IPS-18a (cell line): ENCODE measurements at regions not wholly inside any gene's neighbourhood (a gene's known extent, or its start where the extent isn't known, plus 50 kb on each side); places are given as distances from the start of the nearest gene placed in this dataset.

ENCODE experiments used
- H3K27ac ChIP-seq: one replicate; pipeline ENCODE4 v1.5.1; 2013; ENCODE audit warnings: low read length
- H3K27me3 ChIP-seq: one replicate; pipeline ENCODE4 v1.6.1; 2013; ENCODE audit warnings: mild to moderate bottlenecking, low read length; ENCODE audit not compliant: control insufficient read depth, insufficient read depth
- H3K36me3 ChIP-seq: one replicate; pipeline ENCODE4 v1.6.1; 2013; ENCODE audit warnings: low read depth, low read length; ENCODE audit not compliant: control insufficient read depth
- H3K4me1 ChIP-seq: one replicate; pipeline ENCODE4 v1.6.1; 2013; ENCODE audit warnings: low read depth, low read length; ENCODE audit not compliant: control insufficient read depth
- H3K4me3 ChIP-seq: one replicate; pipeline ENCODE4 v1.5.1; 2013; ENCODE audit warnings: low read length
- H3K9ac ChIP-seq: one replicate; pipeline ENCODE4 v1.6.1; 2013; ENCODE audit warnings: mild to moderate bottlenecking, low read length, moderate library complexity
- H3K9me3 ChIP-seq: one replicate; pipeline ENCODE4 v1.6.1; 2013; ENCODE audit warnings: low read depth, low read length; ENCODE audit not compliant: control insufficient read depth

DNA sequence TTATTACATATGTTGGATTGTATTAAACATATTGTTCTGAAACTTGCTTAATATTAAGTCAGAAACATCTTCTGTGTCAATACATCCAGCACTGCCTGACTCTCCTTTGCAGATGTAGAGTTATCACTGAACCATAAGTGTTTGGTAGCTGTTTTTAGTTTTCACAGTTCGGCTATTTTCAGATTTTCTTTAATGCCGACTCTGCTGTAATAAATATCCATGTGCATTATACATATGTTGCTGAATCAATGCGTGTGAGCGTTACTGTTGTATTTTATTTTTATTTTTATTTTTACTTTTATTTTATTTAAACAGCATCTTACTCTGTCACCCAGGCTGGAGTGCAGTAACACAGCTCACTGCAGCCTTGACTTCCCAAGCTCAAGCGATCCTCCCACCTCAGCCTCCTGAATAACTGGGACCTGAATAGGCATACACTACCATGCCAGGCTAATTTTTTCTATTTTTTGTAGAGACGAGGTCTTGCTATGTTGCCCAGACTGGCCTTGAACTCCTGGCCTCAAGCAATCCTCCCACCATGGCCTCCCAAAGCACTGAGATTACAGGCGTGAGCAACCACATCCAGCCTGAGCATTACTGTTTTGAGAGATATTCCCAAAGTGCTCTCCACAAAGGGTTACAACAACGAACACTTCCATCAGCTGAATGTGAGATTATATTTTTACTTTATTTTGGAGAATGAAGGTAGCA, 50.7 kb upstream of the NOCT start:
- no peaks in the 10 kb centered on the region for H3K4me1 ChIP-seq
- H3K27me3 ChIP-seq = no peaks in the 10 kb centered on the region
- no peaks in the 10 kb centered on the region for H3K9me3 ChIP-seq
- no peak overlapping the region for H3K9ac ChIP-seq
- H3K4me3 ChIP-seq = no peak overlapping the region
- H3K36me3 ChIP-seq = no peaks in the 10 kb centered on the region
- no peak overlapping the region for H3K27ac ChIP-seq

DNA sequence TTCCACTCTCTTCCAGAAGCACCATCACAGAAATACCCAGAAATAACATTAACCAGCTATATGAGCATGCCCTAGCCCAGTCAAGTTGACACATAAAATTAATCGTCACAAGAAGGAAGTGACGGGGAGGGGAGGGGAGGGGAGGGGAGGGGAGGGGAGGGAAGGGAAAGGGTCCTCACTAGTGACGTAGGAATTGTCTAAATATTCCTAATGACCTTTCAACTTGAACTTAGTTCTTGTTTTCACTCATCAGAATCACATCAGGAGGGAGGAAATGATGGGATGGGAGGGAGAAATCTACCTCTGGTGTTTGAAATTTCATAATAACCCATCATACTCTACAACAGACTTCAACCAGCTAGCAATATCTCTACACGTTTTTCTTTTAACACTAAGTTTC, 52.2 kb upstream of the NOCT start:
- no peaks in the 10 kb centered on the region for H3K27me3 ChIP-seq
- no peak overlapping the region for H3K4me3 ChIP-seq
- no peaks in the 10 kb centered on the region for H3K9me3 ChIP-seq
- no peak overlapping the region for H3K27ac ChIP-seq
- no peak overlapping the region for H3K9ac ChIP-seq
- H3K36me3 ChIP-seq = no peaks in the 10 kb centered on the region
- H3K4me1 ChIP-seq = no peaks in the 10 kb centered on the region

DNA sequence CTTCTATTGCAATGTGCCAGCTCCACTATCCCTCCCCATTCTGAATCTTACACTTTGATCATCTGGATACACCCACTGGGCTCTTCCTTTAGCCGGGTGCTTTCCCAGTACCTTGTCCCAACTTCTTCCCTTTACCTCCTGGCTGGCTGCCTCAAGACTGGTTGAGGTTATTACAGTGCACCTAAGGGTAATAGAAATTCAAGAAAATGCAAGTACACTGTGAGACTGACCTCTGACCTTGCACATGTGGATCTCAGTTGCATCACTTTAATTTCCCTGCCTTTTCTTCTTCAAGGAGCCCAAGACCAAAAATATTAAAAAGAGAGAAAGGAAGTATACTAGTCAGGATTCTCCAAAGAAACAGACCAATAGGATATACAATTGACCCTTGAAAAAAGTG, 53.9 kb upstream of the NOCT start:
- Histone ChIP-seq H3K4me3 (no peak overlapping the region), H3K9ac (no peak overlapping the region), H3K4me1 (no peaks in the 10 kb centered on the region), H3K27me3 (no peaks in the 10 kb centered on the region), H3K9me3 (no peaks in the 10 kb centered on the region), H3K27ac (no peak overlapping the region), H3K36me3 (no peaks in the 10 kb centered on the region)

DNA sequence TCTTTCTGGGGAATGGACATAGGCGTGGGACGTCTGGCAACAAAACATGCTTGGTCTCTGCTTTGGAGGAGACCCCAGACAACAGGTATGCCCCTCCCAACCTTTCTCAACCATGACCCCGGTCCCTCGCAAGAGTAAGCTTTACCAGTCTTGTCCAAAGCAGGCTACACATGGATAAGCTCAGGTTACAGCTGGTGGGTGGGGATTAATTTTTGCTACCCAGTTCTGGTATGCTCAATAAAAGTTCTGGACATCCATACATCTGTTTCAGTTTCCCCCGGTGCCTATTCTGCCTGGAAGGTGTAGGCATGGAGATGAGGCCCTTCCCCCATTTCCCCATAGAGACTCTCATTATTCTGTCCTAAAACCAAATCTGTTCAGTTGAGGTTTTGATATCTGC, 54.5 kb upstream of the NOCT start:
- H3K36me3 ChIP-seq = no peaks in the 10 kb centered on the region
- no peaks in the 10 kb centered on the region for H3K9me3 ChIP-seq
- no peak overlapping the region for H3K9ac ChIP-seq
- no peaks in the 10 kb centered on the region for H3K4me1 ChIP-seq
- no peak overlapping the region for H3K27ac ChIP-seq
- H3K4me3 ChIP-seq = no peak overlapping the region
- H3K27me3 ChIP-seq = no peaks in the 10 kb centered on the region

DNA sequence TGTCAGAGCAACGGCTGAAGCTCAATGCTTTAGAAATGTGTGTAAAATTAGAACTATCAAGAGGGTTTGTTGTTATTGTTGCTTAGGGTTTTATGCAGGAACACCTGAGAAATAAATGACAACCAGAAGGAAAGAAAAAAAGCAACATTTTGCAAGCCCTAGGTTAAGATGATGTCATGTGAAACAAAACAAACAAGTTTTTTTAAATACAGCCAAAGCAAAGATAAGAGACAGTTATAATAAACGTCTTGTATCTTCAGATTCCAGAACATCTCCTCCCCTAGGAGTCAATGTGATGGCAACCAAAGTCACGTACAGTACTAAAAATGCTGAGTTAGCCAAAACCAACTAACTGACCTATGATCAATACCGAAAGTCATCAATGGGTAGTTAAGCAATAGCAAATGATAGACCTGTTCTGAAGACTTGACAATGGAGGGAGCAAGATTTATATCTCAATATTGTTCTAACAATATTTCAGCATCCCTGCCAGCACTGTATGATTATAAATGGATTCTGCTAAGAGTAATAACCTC, 55.3 kb upstream of the NOCT start:
- H3K36me3 ChIP-seq = no peaks in the 10 kb centered on the region
- no peaks in the 10 kb centered on the region for H3K9me3 ChIP-seq
- no peaks in the 10 kb centered on the region for H3K27me3 ChIP-seq
- no peak overlapping the region for H3K27ac ChIP-seq
- no peak overlapping the region for H3K4me3 ChIP-seq
- no peaks in the 10 kb centered on the region for H3K4me1 ChIP-seq
- H3K9ac ChIP-seq = no peak overlapping the region

GRCh38 chr4:138959097-138959815, 56.3 kb upstream of the NOCT start:
- Histone ChIP-seq H3K9me3 (no peaks in the 10 kb centered on the region), H3K27me3 (no peaks in the 10 kb centered on the region), H3K4me1 (no peaks in the 10 kb centered on the region), H3K36me3 (no peaks in the 10 kb centered on the region), H3K27ac (no peak overlapping the region), H3K9ac (no peak overlapping the region), H3K4me3 (no peak overlapping the region)

GRCh38 chr4:138958519-138958918, 57.1 kb upstream of the NOCT start:
- H3K9ac ChIP-seq = no peak overlapping the region
- H3K27me3 ChIP-seq = no peaks in the 10 kb centered on the region
- no peak overlapping the region for H3K27ac ChIP-seq
- no peaks in the 10 kb centered on the region for H3K4me1 ChIP-seq
- H3K36me3 ChIP-seq = no peaks in the 10 kb centered on the region
- H3K4me3 ChIP-seq = no peak overlapping the region
- H3K9me3 ChIP-seq = no peaks in the 10 kb centered on the region

- no peak overlapping the region for H3K9ac ChIP-seq
- no peaks in the 10 kb centered on the region for H3K9me3 ChIP-seq
- H3K36me3 ChIP-seq = no peaks in the 10 kb centered on the region
- no peaks in the 10 kb centered on the region for H3K4me1 ChIP-seq
- no peak overlapping the region for H3K4me3 ChIP-seq
- no peaks in the 10 kb centered on the region for H3K27me3 ChIP-seq
- H3K27ac ChIP-seq = no peak overlapping the region
Observed at GRCh38 chr4:138957302-138957701, 58.3 kb upstream of the NOCT start.

DNA sequence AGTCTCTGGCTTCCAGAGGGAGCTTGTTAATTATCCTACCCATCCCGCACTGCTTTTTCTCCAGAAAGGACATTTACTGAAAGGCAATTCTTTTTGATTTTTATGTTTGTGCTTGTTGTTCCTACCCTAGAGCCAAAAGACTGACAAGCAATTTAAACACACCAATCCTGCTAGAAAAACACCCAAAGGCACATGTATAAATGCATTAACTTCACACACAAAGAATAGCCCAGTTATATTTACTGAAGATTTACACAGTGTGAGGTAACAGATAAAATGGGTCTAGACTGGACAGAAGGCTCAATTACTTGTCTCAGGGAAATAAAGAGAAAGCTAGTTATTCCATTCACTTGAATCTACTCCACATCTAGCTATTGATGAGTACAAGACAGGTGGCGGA, 61.2 kb upstream of the NOCT start:
- Histone ChIP-seq H3K4me1 (no peaks in the 10 kb centered on the region), H3K4me3 (no peak overlapping the region), H3K9me3 (no peaks in the 10 kb centered on the region), H3K27ac (no peak overlapping the region), H3K27me3 (no peaks in the 10 kb centered on the region), H3K36me3 (no peaks in the 10 kb centered on the region), H3K9ac (no peak overlapping the region)

GRCh38 chr4:138953961-138954371, 61.6 kb upstream of the NOCT start:
- H3K36me3 ChIP-seq = no peaks in the 10 kb centered on the region
- no peaks in the 10 kb centered on the region for H3K9me3 ChIP-seq
- H3K9ac ChIP-seq = no peak overlapping the region
- H3K27ac ChIP-seq = no peak overlapping the region
- no peaks in the 10 kb centered on the region for H3K4me1 ChIP-seq
- no peak overlapping the region for H3K4me3 ChIP-seq
- no peaks in the 10 kb centered on the region for H3K27me3 ChIP-seq

GRCh38 chr4:138952411-138952810, 63.2 kb upstream of the NOCT start:
- Histone ChIP-seq H3K27me3 (no peaks in the 10 kb centered on the region), H3K4me3 (no peak overlapping the region), H3K9me3 (no peaks in the 10 kb centered on the region), H3K9ac (no peak overlapping the region), H3K36me3 (no peaks in the 10 kb centered on the region), H3K4me1 (no peaks in the 10 kb centered on the region), H3K27ac (no peak overlapping the region)

- no peaks in the 10 kb centered on the region for H3K4me1 ChIP-seq
- H3K4me3 ChIP-seq = no peak overlapping the region
- no peak overlapping the region for H3K9ac ChIP-seq
- no peaks in the 10 kb centered on the region for H3K36me3 ChIP-seq
- no peaks in the 10 kb centered on the region for H3K27me3 ChIP-seq
- H3K9me3 ChIP-seq = no peaks in the 10 kb centered on the region
- H3K27ac ChIP-seq = no peak overlapping the region
Observed at GRCh38 chr4:138951764-138952163, 63.8 kb upstream of the NOCT start.
